OCI-LY1 (cell line): ENCODE measurements at regions not wholly inside any gene's neighbourhood (a gene's known extent, or its start where the extent isn't known, plus 50 kb on each side); places are given as distances from the start of the nearest gene placed in this dataset.

Source experiments
- H2AFZ ChIP-seq: fragments of 200-600 bp; sonication (generic), shearing (Covaris generic); 2 replicates; pipeline ENCODE4 v1.6.0; 2014; ENCODE audit warnings: antibody characterized with exemption, mild to moderate bottlenecking, low read length
- H3F3A ChIP-seq: fragments of 200-600 bp; sonication (generic), shearing (Covaris generic); 2 replicates; pipeline ENCODE4 v1.6.0; 2014; ENCODE audit warnings: mild to moderate bottlenecking, antibody characterized with exemption, low read length, moderate library complexity; ENCODE audit not compliant: insufficient read depth
- H3K27ac ChIP-seq: fragments of 200-600 bp; sonication (generic); 2 replicates; pipeline ENCODE4 v1.5.1; 2014; ENCODE audit warnings: low read length, mixed run types, mild to moderate bottlenecking, low read depth; ENCODE audit not compliant: poor library complexity, severe bottlenecking
- H3K27me3 ChIP-seq: fragments of 200-600 bp; sonication (generic); 2 replicates; pipeline ENCODE4 v1.6.0; 2014; ENCODE audit warnings: antibody characterized with exemption, mild to moderate bottlenecking, low read length, moderate library complexity; ENCODE audit not compliant: insufficient read depth
- H3K36me3 ChIP-seq: fragments of 200-600 bp; sonication (generic); 2 replicates; pipeline ENCODE4 v1.6.1; 2014; ENCODE audit warnings: mild to moderate bottlenecking, antibody characterized with exemption, low read length, moderate library complexity, mixed read lengths; ENCODE audit not compliant: insufficient read depth
- H3K4me1 ChIP-seq: fragments of 200-600 bp; sonication (generic); 2 replicates; pipeline ENCODE4 v1.5.1; 2014; ENCODE audit warnings: mild to moderate bottlenecking, low read length, moderate library complexity; ENCODE audit not compliant: insufficient read depth, severe bottlenecking
- H3K4me2 ChIP-seq: fragments of 200-600 bp; sonication (generic), shearing (Covaris generic); 2 replicates; pipeline ENCODE4 v1.6.1; 2014; ENCODE audit warnings: low read length
- H3K4me3 ChIP-seq: fragments of 200-600 bp; sonication (generic); 2 replicates; pipeline ENCODE4 v1.5.1; 2014; ENCODE audit warnings: low read length, low read depth, mild to moderate bottlenecking, mixed read lengths; ENCODE audit not compliant: poor library complexity, severe bottlenecking
- H3K79me2 ChIP-seq: fragments of 200-600 bp; shearing (Covaris generic); 2 replicates; pipeline ENCODE4 v1.6.1; 2016; ENCODE audit warnings: mixed run types, low read length, mixed read lengths; ENCODE audit not compliant: insufficient read depth
- H3K9ac ChIP-seq: fragments of 200-600 bp; sonication (generic), shearing (Covaris generic); 2 replicates; pipeline ENCODE4 v1.6.1; 2014; ENCODE audit warnings: mild to moderate bottlenecking, low read length, mixed read lengths
- H3K9me2 ChIP-seq: fragments of 200-600 bp; sonication (generic), shearing (Covaris generic); 2 replicates; pipeline ENCODE4 v1.6.1; 2014; ENCODE audit warnings: low read depth, mild to moderate bottlenecking, low read length, mixed read lengths
- H3K9me3 ChIP-seq: fragments of 200-600 bp; shearing (Covaris generic); 2 replicates; pipeline ENCODE4 v1.6.1; 2014; ENCODE audit warnings: low read length, mixed read lengths
- H4K20me1 ChIP-seq: fragments of 200-600 bp; sonication (generic), shearing (Covaris generic); 2 replicates; pipeline ENCODE4 v1.6.0; 2016; ENCODE audit warnings: mild to moderate bottlenecking, low read length; ENCODE audit not compliant: insufficient read depth
- CTCF ChIP-seq: fragments of 200-600 bp; sonication (generic), shearing (Covaris generic); IDR thresholded peaks from 2 replicates; pipeline ENCODE4 v1.5.1; 2017; ENCODE audit warnings: mild to moderate bottlenecking, antibody characterized with exemption, low read length, moderate library complexity, mixed read lengths
- EZH2 ChIP-seq: fragments of 200-600 bp; sonication (generic), shearing (Covaris generic); IDR thresholded peaks from 2 replicates; pipeline ENCODE4 v1.8.0; 2017; ENCODE audit warnings: borderline replicate concordance, mixed run types, mild to moderate bottlenecking, antibody characterized with exemption, low read length, moderate library complexity, mixed read lengths

- Histone ChIP-seq H3K79me2 (no peaks in the 10 kb centered on the region), H4K20me1 (no peaks in the 10 kb centered on the region), H3K27ac (no peak overlapping the region), H3K9me3 (no peaks in the 10 kb centered on the region), H3F3A (no peaks in the 10 kb centered on the region), H3K9me2 (no peaks in the 10 kb centered on the region), H3K9ac (no peak overlapping the region), H3K36me3 (no peaks in the 10 kb centered on the region), H3K4me3 (no peak overlapping the region), H3K4me1 (no peaks in the 10 kb centered on the region), H2AFZ (no peak overlapping the region), H3K27me3 (no peaks in the 10 kb centered on the region), H3K4me2 (no peak overlapping the region)
- peak; percentile 9; the same call in 1 of the 2 replicates for TF ChIP-seq CTCF
- TF ChIP-seq EZH2: no peak
Measured at GRCh38 chr14:35959835-35960234, 133.7 kb downstream of the BRMS1L start.

GRCh38 chr14:35958499-35958898 lies 132.4 kb downstream of the BRMS1L start:
- Histone ChIP-seq H4K20me1 (no peaks in the 10 kb centered on the region), H3K36me3 (no peaks in the 10 kb centered on the region), H3F3A (no peaks in the 10 kb centered on the region), H3K4me3 (no peak overlapping the region), H2AFZ (no peak overlapping the region), H3K27ac (no peak overlapping the region), H3K79me2 (no peaks in the 10 kb centered on the region), H3K9me3 (no peaks in the 10 kb centered on the region), H3K27me3 (no peaks in the 10 kb centered on the region; the same call in 1 of the 2 replicates), H3K4me2 (no peak overlapping the region), H3K9ac (no peak overlapping the region), H3K4me1 (no peaks in the 10 kb centered on the region), H3K9me2 (no peaks in the 10 kb centered on the region)
- TF ChIP-seq EZH2 (no peak), CTCF (no peak)

GRCh38 chr14:35956376-35957085 lies 130.4 kb downstream of the BRMS1L start:
- H3K9ac ChIP-seq: no peak overlapping the region
- no peaks in the 10 kb centered on the region for H3K79me2 ChIP-seq
- H3K27ac ChIP-seq: no peak overlapping the region
- no peaks in the 10 kb centered on the region for H3K9me2 ChIP-seq
- H3K36me3 ChIP-seq: no peaks in the 10 kb centered on the region
- no peaks in the 10 kb centered on the region for H3F3A ChIP-seq
- H3K27me3 ChIP-seq: no peaks in the 10 kb centered on the region; the same call in 1 of the 2 replicates
- TF ChIP-seq CTCF (no peak), EZH2 (no peak)
- no peak overlapping the region for H2AFZ ChIP-seq
- no peak overlapping the region for H3K4me2 ChIP-seq
- no peaks in the 10 kb centered on the region for H4K20me1 ChIP-seq
- H3K4me3 ChIP-seq: no peak overlapping the region
- H3K4me1 ChIP-seq: no peaks in the 10 kb centered on the region
- no peaks in the 10 kb centered on the region for H3K9me3 ChIP-seq
